HFFc6 (cell line): ENCODE measurements at regions not wholly inside any gene's neighbourhood (a gene's known extent, or its start where the extent isn't known, plus 50 kb on each side); places are given as distances from the start of the nearest gene placed in this dataset.
A peak's percentile ranks its signal among the peaks of the same experiment; 100 is the strongest.

Source experiments
- DNase-seq: peaks from one replicate; pipeline ENCODE4 v3.0.0-alpha.2; 2018
- H3K27ac Mint-ChIP-seq: 2 replicates; pipeline ENCODE4 v1.8.0; 2020; ENCODE audit warnings: mild to moderate bottlenecking, mixed read lengths
- H3K27me3 Mint-ChIP-seq: 2 replicates; pipeline ENCODE4 v1.8.0; 2021; ENCODE audit warnings: mild to moderate bottlenecking, moderate library complexity, mixed read lengths; ENCODE audit not compliant: insufficient read depth
- H3K36me3 Mint-ChIP-seq: 2 replicates; pipeline ENCODE4 v1.8.0; 2021; ENCODE audit warnings: low read depth, mixed read lengths
- H3K4me1 Mint-ChIP-seq: 2 replicates; pipeline ENCODE4 v1.8.0; 2020; ENCODE audit warnings: low read depth, mixed read lengths
- H3K4me3 Mint-ChIP-seq: 2 replicates; pipeline ENCODE4 v1.8.0; 2020; ENCODE audit warnings: mild to moderate bottlenecking, moderate library complexity, mixed read lengths
- H3K9me3 Mint-ChIP-seq: 2 replicates; pipeline ENCODE4 v1.8.0; 2020; ENCODE audit warnings: mild to moderate bottlenecking, mixed read lengths
- TF ChIP-seq, protein P1 (sequence below): fragments of 200-600 bp; sonication (generic); IDR thresholded peaks from 2 replicates; pipeline ENCODE4 v1.5.0; 2021; ENCODE audit warnings: antibody characterized with exemption, mild to moderate bottlenecking

GRCh38 chr14:29039171-29039570 is 272.6 kb downstream of the FOXG1 start:
- TF ChIP-seq, protein P1, sequence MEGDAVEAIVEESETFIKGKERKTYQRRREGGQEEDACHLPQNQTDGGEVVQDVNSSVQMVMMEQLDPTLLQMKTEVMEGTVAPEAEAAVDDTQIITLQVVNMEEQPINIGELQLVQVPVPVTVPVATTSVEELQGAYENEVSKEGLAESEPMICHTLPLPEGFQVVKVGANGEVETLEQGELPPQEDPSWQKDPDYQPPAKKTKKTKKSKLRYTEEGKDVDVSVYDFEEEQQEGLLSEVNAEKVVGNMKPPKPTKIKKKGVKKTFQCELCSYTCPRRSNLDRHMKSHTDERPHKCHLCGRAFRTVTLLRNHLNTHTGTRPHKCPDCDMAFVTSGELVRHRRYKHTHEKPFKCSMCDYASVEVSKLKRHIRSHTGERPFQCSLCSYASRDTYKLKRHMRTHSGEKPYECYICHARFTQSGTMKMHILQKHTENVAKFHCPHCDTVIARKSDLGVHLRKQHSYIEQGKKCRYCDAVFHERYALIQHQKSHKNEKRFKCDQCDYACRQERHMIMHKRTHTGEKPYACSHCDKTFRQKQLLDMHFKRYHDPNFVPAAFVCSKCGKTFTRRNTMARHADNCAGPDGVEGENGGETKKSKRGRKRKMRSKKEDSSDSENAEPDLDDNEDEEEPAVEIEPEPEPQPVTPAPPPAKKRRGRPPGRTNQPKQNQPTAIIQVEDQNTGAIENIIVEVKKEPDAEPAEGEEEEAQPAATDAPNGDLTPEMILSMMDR = no peak
- Mint-ChIP-seq H3K9me3 (no peaks in the 10 kb centered on the region), H3K27ac (peak overlapping the region; percentile 8), H3K27me3 (no peaks in the 10 kb centered on the region), H3K36me3 (no peaks in the 10 kb centered on the region), H3K4me3 (no peak overlapping the region), H3K4me1 (peaks cover 24% of the 10 kb centered on the region)
- DNase-seq = peak; percentile 11

DNA sequence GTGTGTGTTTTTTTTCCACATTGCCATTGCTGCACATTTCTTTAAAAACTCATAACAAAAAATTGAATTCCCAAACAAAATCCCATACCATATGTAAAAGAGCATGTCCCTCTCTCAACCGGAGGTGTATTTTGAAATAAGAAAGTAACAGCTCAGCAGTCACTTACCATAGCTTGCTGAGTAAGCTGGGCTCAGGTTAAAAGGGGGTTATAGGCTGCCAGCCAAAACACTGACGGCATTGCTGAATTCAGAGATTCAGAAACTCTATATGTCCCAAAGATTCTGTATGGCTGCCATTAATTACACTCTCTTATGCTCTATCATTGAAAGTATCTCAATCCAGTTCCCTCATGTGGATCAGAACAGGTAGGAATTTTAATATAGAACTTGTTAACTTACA is 276.0 kb downstream of the FOXG1 start:
- no peaks in the 10 kb centered on the region for H3K27me3 Mint-ChIP-seq
- no peak overlapping the region for H3K27ac Mint-ChIP-seq
- H3K9me3 Mint-ChIP-seq = no peaks in the 10 kb centered on the region
- H3K36me3 Mint-ChIP-seq = no peaks in the 10 kb centered on the region
- H3K4me1 Mint-ChIP-seq = peaks cover 19% of the 10 kb centered on the region
- DNase-seq = no peak
- H3K4me3 Mint-ChIP-seq = no peak overlapping the region
- TF ChIP-seq, protein P1 = no peak

DNA sequence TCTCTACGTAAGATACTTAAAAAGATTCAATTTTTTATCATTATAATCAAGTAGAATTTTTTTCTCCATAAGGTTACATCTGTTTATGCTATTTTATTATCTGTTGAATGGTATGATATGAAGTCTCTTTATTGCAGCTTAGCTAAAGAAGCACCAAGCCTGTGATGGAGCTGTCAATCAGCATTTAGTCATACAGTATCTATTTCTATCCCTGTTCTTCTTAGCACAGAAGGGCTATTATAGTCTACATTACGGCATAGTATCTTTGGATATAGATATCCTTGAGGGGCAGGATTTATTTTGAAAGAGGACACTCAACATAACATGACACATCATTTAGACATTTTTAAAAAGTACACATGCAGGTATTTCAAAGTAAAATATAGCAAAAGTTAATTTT is 277.1 kb downstream of the FOXG1 start:
- Mint-ChIP-seq H3K27me3 (no peaks in the 10 kb centered on the region), H3K4me3 (no peak overlapping the region), H3K36me3 (no peaks in the 10 kb centered on the region), H3K9me3 (no peaks in the 10 kb centered on the region), H3K4me1 (peaks cover 9% of the 10 kb centered on the region), H3K27ac (no peak overlapping the region)
- TF ChIP-seq, protein P1 = no peak
- DNase-seq = no peak

- no peak overlapping the region for H3K27ac Mint-ChIP-seq
- no peaks in the 10 kb centered on the region for H3K27me3 Mint-ChIP-seq
- H3K4me3 Mint-ChIP-seq = no peak overlapping the region
- TF ChIP-seq, protein P1 = no peak
- no peaks in the 10 kb centered on the region for H3K36me3 Mint-ChIP-seq
- no peak for DNase-seq
- no peaks in the 10 kb centered on the region for H3K9me3 Mint-ChIP-seq
- H3K4me1 Mint-ChIP-seq = no peaks in the 10 kb centered on the region
These were observed 278.6 kb downstream of the FOXG1 start for GRCh38 chr14:29045237-29045636.

GRCh38 chr14:29054119-29054518 is 287.5 kb downstream of the FOXG1 start:
- Mint-ChIP-seq H3K4me3 (no peak overlapping the region), H3K36me3 (no peaks in the 10 kb centered on the region)

More at GRCh38 chr14:29054119-29054518, 287.5 kb downstream of the FOXG1 start:
- DNase-seq = no peak
- H3K9me3 Mint-ChIP-seq = 0 out of 2 replicates have a peak, but pooled peaks cover 5% of the 10 kb centered on the region
- H3K4me1 Mint-ChIP-seq = no peaks in the 10 kb centered on the region
- H3K27me3 Mint-ChIP-seq = peaks cover 6% of the 10 kb centered on the region; the same call in 1 of the 2 replicates
- TF ChIP-seq, protein P1 = no peak
- no peak overlapping the region for H3K27ac Mint-ChIP-seq
